ENCODE measurements at regions not wholly inside any gene's neighbourhood (a gene's known extent, or its start where the extent isn't known, plus 50 kb on each side); places are given as distances from the start of the nearest gene placed in this dataset.

- peaks cover 100% of the 10 kb centered on the region for H3K9me3 Mint-ChIP-seq
- no peak for TF ChIP-seq CTCF (IDR thresholded peaks at IDR 0.05)
- no peaks in the 10 kb centered on the region for H3K27me3 Mint-ChIP-seq (ENCODE audit: low read depth, poor library complexity)
- no peak overlapping the region for H3K27ac Mint-ChIP-seq
- H3K36me3 Mint-ChIP-seq (ENCODE audit: low read depth): no peaks in the 10 kb centered on the region
- H3K4me3 Mint-ChIP-seq: no peak overlapping the region
- no peaks in the 10 kb centered on the region for H3K4me1 Mint-ChIP-seq
- no peak for DNase-seq
These were observed 89.1 kb upstream of the TRIM48 start for GRCh38 chr11:55172734-55173415.

All from nephron progenitor cell (in vitro differentiated cells).